Esophagus muscularis mucosa (tissue), 4 donors: ENCODE measurements at regions not wholly inside any gene's neighbourhood (a gene's known extent, or its start where the extent isn't known, plus 50 kb on each side); places are given as distances from the start of the nearest gene placed in this dataset.
"Not testable (repeated sequence)": the region's sequence is repeated elsewhere in the genome, so short reads cannot be mapped to it uniquely, and the experiment has no call there.

ENCODE experiments used
- DNase-seq: peaks from one replicate; pipeline ENCODE4 v3.0.0-alpha.2; 2017; ENCODE audit errors: extremely low spot score
- H3K27ac ChIP-seq, 4 donors: fragments of 200-600 bp; sonication (generic); replicated peaks in 1 of 4; 1 replicate in 3 of 4; 2 replicates in 1 of 4; pipeline ENCODE4 v1.5.1; 2016 to 2019; ENCODE audit warnings: mild to moderate bottlenecking in 1 of 4
- H3K27me3 ChIP-seq, 4 donors: fragments of 200-600 bp; sonication (generic); one replicate each; pipeline versions ENCODE4 v1.5.1 to v1.6.0; 2016 to 2019
- H3K36me3 ChIP-seq, 4 donors: fragments of 200-600 bp; sonication (generic); one replicate each; pipeline ENCODE4 v1.5.1; 2016 to 2019
- H3K4me1 ChIP-seq, 4 donors: fragments of 200-600 bp; sonication (generic); one replicate each; pipeline ENCODE4 v1.5.1; 2016 to 2019
- H3K4me3 ChIP-seq, 4 donors: fragments of 200-600 bp; sonication (generic); 1 replicate in 2 of 4; 2 replicates in 2 of 4; pipeline ENCODE4 v1.5.1; 2016 to 2019; ENCODE audit warnings: mild to moderate bottlenecking in 4 of 4, moderate library complexity in 1 of 4
- H3K9me3 ChIP-seq, 4 donors: fragments of 200-600 bp; sonication (generic); 1 replicate in 3 of 4; 2 replicates in 1 of 4; pipeline ENCODE4 v1.5.1; 2016 to 2019
- CTCF ChIP-seq, 3 experiments: fragments of 200-600 bp in 2 of 3; fragments of 450-650 bp in 1 of 3; sonication (generic) in 2 of 3; IDR thresholded peaks; one replicate each; pipeline ENCODE4 v1.5.1; 2017 to 2019; ENCODE audit warnings: antibody characterized with exemption in 3 of 3, mild to moderate bottlenecking in 2 of 3, moderate library complexity in 1 of 3
- EP300 ChIP-seq: sonication (generic); formaldehyde crosslinking; IDR thresholded peaks from one replicate; pipeline ENCODE4 v1.6.1; 2017; ENCODE audit warnings: antibody characterized with exemption
- POLR2A ChIP-seq: fragments of 450-650 bp; IDR thresholded peaks from one replicate; pipeline ENCODE4 v1.6.1; 2017; ENCODE audit warnings: antibody characterized with exemption, moderate library complexity, mild to moderate bottlenecking, low read depth
- POLR2AphosphoS5 ChIP-seq, 2 donors: sonication (generic); formaldehyde crosslinking; IDR thresholded peaks; one replicate each; pipeline ENCODE4 v1.6.1; 2017; ENCODE audit warnings: antibody characterized with exemption in 2 of 2
- WGBS: methylation state at CpG from one replicate; pipeline ENCODE4 v1.1.5; 2018; 5-methylcytosine and 5-hydroxymethylcytosine counted together
- intact Hi-C: fragments of 100-400 bp; cut with DNase I; formaldehyde crosslinking; loops from one replicate; pipeline ENCODE4 v1.15.1; 2023

- WGBS, result 64% methylated on average over 5 of the region's 5 CpGs
- Histone ChIP-seq H3K27ac (no peak overlapping the region), H3K27me3 (no peaks in the 10 kb centered on the region), H3K4me3 (no peak overlapping the region), H3K9me3 (no peaks in the 10 kb centered on the region), H3K36me3 (no peaks in the 10 kb centered on the region), H3K4me1 (peaks cover 0 to 3% (median 0%) of the 10 kb centered on the region in 4 donors)
- intact Hi-C loops, result no loop called here
- no peak for DNase-seq
- TF ChIP-seq EP300 (no peak), POLR2A (no peak), CTCF (IDR thresholded peaks at IDR 0.05) (no peak), POLR2AphosphoS5 (IDR thresholded peaks at IDR 0.05) (no peak)
Measured at GRCh38 chr5:118580949-118581348, 407.4 kb downstream of the DTWD2 start.

GRCh38 chr5:118578093-118578492 is 410.3 kb downstream of the DTWD2 start:
- H3K9me3 ChIP-seq, result no peaks in the 10 kb centered on the region
- H3K4me1 ChIP-seq, result peaks cover 0 to 3% (median 0%) of the 10 kb centered on the region in 4 donors
- H3K4me3 ChIP-seq, result no peak overlapping the region
- peak; percentile 8 for DNase-seq
- no peaks in the 10 kb centered on the region for H3K36me3 ChIP-seq
- H3K27me3 ChIP-seq, result no peaks in the 10 kb centered on the region
- 77% methylated on average over 3 of the region's 3 CpGs for WGBS
- no peak for TF ChIP-seq POLR2AphosphoS5 (IDR thresholded peaks at IDR 0.05)
- TF ChIP-seq EP300, result no peak
- TF ChIP-seq CTCF (IDR thresholded peaks at IDR 0.05), result no peak
- no peak for TF ChIP-seq POLR2A
- intact Hi-C loops, result no loop called here
- no peak overlapping the region for H3K27ac ChIP-seq

GRCh38 chr5:118577621-118578020 is 410.7 kb downstream of the DTWD2 start:
- no peak for TF ChIP-seq POLR2AphosphoS5 (IDR thresholded peaks at IDR 0.05)
- no peak for TF ChIP-seq EP300
- TF ChIP-seq POLR2A, result no peak
- TF ChIP-seq CTCF (IDR thresholded peaks at IDR 0.05), result no peak
- H3K4me3 ChIP-seq, result no peak overlapping the region
- H3K27me3 ChIP-seq, result no peaks in the 10 kb centered on the region
- WGBS, result 92% methylated on average over 1 of the region's 1 CpG
- DNase-seq, result peak; percentile 72
- H3K27ac ChIP-seq, result no peak overlapping the region
- no peaks in the 10 kb centered on the region for H3K9me3 ChIP-seq
- intact Hi-C loops, result no loop called here
- peaks cover 0 to 3% (median 0%) of the 10 kb centered on the region in 4 donors for H3K4me1 ChIP-seq
- no peaks in the 10 kb centered on the region for H3K36me3 ChIP-seq

GRCh38 chr5:118570276-118570675 is 418.1 kb downstream of the DTWD2 start:
- 78% methylated on average over 2 of the region's 2 CpGs for WGBS
- DNase-seq, result peak; percentile 64
- H3K27ac ChIP-seq, H3K9me3 ChIP-seq, H3K4me1 ChIP-seq, H3K36me3 ChIP-seq, H3K4me3 ChIP-seq, H3K27me3 ChIP-seq, intact Hi-C loops: not testable (repeated sequence)

- H3K27me3 ChIP-seq, H3K36me3 ChIP-seq, DNase-seq, H3K4me1 ChIP-seq, H3K9me3 ChIP-seq, H3K27ac ChIP-seq, intact Hi-C loops, H3K4me3 ChIP-seq: not testable (repeated sequence)
- WGBS, result 94% methylated on average over 1 of the region's 1 CpG
Measured at GRCh38 chr5:118569596-118569995, 418.8 kb downstream of the DTWD2 start.

GRCh38 chr5:118565335-118565971 is 422.9 kb downstream of the DTWD2 start:
- WGBS, result 84% methylated on average over 12 of the region's 12 CpGs
- Histone ChIP-seq H3K27me3 (no peaks in the 10 kb centered on the region), H3K27ac (no peak overlapping the region), H3K4me1 (no peaks in the 10 kb centered on the region), H3K4me3 (no peak overlapping the region), H3K9me3 (no peaks in the 10 kb centered on the region), H3K36me3 (no peaks in the 10 kb centered on the region)
- TF ChIP-seq POLR2A (no peak), CTCF (IDR thresholded peaks at IDR 0.05) (no peak), POLR2AphosphoS5 (IDR thresholded peaks at IDR 0.05) (no peak), EP300 (no peak)
- peak; percentile 47 for DNase-seq
- intact Hi-C loops, result no loop called here
